H1 (cell line): ENCODE measurements at regions not wholly inside any gene's neighbourhood (a gene's known extent, or its start where the extent isn't known, plus 50 kb on each side); places are given as distances from the start of the nearest gene placed in this dataset.

Experiments
- CTCF ChIA-PET: fragments of 300-600 bp; sonication (Branson Sonifier 250); formaldehyde crosslinking; loops from one replicate; lab custom pipeline; 2021; ENCODE audit not compliant: partially characterized antibody; lab: Charles Lee
- POLR2A ChIA-PET: fragments of 300-600 bp; sonication (Branson Sonifier 250); formaldehyde crosslinking; loops from one replicate; lab custom pipeline; 2021; ENCODE audit warnings: inconsistent platforms; ENCODE audit not compliant: partially characterized antibody; lab: Charles Lee
- DNase-seq, 2 experiments: peaks; one replicate each; pipeline versions ENCODE4 v3.0.0 to v3.0.0-alpha.2; 2010 to 2022; ENCODE audit warnings: low spot score in 2 of 2, low read depth in 1 of 2, mixed read lengths in 1 of 2
- FAIRE-seq: peaks from 2 replicates; lab custom pipeline; 2011; peaks lifted over from hg19 to GRCh38; lab: Jason Lieb, UNC
- H2AFZ ChIP-seq: 2 replicates; pipeline ENCODE4 v1.8.1; 2012; ENCODE audit warnings: low read length, inconsistent platforms
- H2AK5ac ChIP-seq: 2 replicates; pipeline ENCODE4 v1.6.1; 2013; ENCODE audit warnings: low read depth, low read length
- H2BK120ac ChIP-seq: replicated peaks from 2 replicates; pipeline ENCODE3; 2013; ENCODE audit warnings: low read depth, low read length, inconsistent platforms
- H2BK12ac ChIP-seq: 2 replicates; pipeline ENCODE4 v1.6.1; 2013; ENCODE audit warnings: low read depth, low read length
- H2BK15ac ChIP-seq: 2 replicates; pipeline ENCODE4 v1.6.1; 2013; ENCODE audit warnings: low read length
- H2BK20ac ChIP-seq: 2 replicates; pipeline ENCODE4 v1.6.1; 2013; ENCODE audit warnings: low read length
- H2BK5ac ChIP-seq: 2 replicates; pipeline ENCODE4 v1.6.1; 2013; ENCODE audit warnings: low read depth, low read length
- H3K14ac ChIP-seq: 2 replicates; pipeline ENCODE4 v1.6.1; 2013; ENCODE audit warnings: inconsistent platforms; ENCODE audit not compliant: insufficient read length
- H3K18ac ChIP-seq: 2 replicates; pipeline ENCODE4 v1.6.1; 2013; ENCODE audit warnings: low read length; ENCODE audit errors: extremely low read depth
- H3K23ac ChIP-seq: 2 replicates; pipeline ENCODE4 v1.6.1; 2013; ENCODE audit warnings: inconsistent platforms; ENCODE audit not compliant: insufficient read length
- H3K23me2 ChIP-seq: 2 replicates; pipeline ENCODE4 v1.6.1; 2013; ENCODE audit warnings: low read depth, low read length
- H3K27ac ChIP-seq: 2 replicates; pipeline ENCODE4 v1.6.1; 2011; ENCODE audit warnings: low read depth, low read length, inconsistent platforms
- H3K27me3 ChIP-seq, 4 experiments: replicated peaks in 1 of 4; 1 replicate in 1 of 4; 2 replicates in 3 of 4; pipeline versions ENCODE4 v1.6.1 to v1.8.1; 2011 to 2013; ENCODE audit warnings: low read length in 3 of 4, mild to moderate bottlenecking in 3 of 4, inconsistent platforms in 2 of 4, mixed read lengths in 2 of 4, moderate library complexity in 1 of 4; ENCODE audit not compliant: control insufficient read depth in 3 of 4, insufficient read depth in 3 of 4; ENCODE audit errors: extremely low read depth in 1 of 4
- H3K36me3 ChIP-seq, 4 experiments: 2 replicates each; pipeline versions ENCODE4 v1.6.1 to v1.8.1; 2011 to 2013; ENCODE audit warnings: mild to moderate bottlenecking in 4 of 4, low read length in 3 of 4, moderate library complexity in 2 of 4, control low read depth in 1 of 4, inconsistent platforms in 1 of 4; ENCODE audit not compliant: insufficient read depth in 4 of 4, control insufficient read depth in 2 of 4
- H3K4ac ChIP-seq: replicated peaks from 2 replicates; pipeline ENCODE3; 2013; ENCODE audit warnings: low read length, low read depth, mixed read lengths, inconsistent platforms; ENCODE audit not compliant: insufficient read length
- H3K4me1 ChIP-seq, 4 experiments: replicated peaks in 1 of 4; 1 replicate in 1 of 4; 2 replicates in 3 of 4; pipeline versions ENCODE4 v1.6.1 to v1.8.1; 2011 to 2013; ENCODE audit warnings: low read length in 3 of 4, inconsistent platforms in 2 of 4, mixed read lengths in 1 of 4; ENCODE audit not compliant: insufficient read depth in 4 of 4, control insufficient read depth in 3 of 4
- H3K4me2 ChIP-seq, 2 experiments: 2 replicates each; pipeline versions ENCODE4 v1.6.1 to v1.8.1; 2011 to 2013; ENCODE audit warnings: low read depth in 2 of 2, low read length in 2 of 2, control low read depth in 1 of 2, inconsistent platforms in 1 of 2, mild to moderate bottlenecking in 1 of 2; ENCODE audit not compliant: insufficient read depth in 1 of 2
- H3K4me3 ChIP-seq, 4 experiments: fragments of 200-600, 300-600 bp in 1 of 4; sonication (generic), shearing (Covaris generic), sonication (Bioruptor Twin) in 1 of 4; 2 replicates each; pipeline versions ENCODE4 v1.5.1 to v1.8.1; 2011 to 2016; ENCODE audit warnings: low read length in 4 of 4, low read depth in 3 of 4, control low read depth in 2 of 4, inconsistent platforms in 2 of 4, mild to moderate bottlenecking in 2 of 4, mixed read lengths in 1 of 4, moderate library complexity in 1 of 4; ENCODE audit not compliant: insufficient read depth in 2 of 4; ENCODE audit errors: extremely low read depth in 1 of 4
- H3K56ac ChIP-seq: replicated peaks from 2 replicates; pipeline ENCODE3; 2013; ENCODE audit warnings: low read depth, mild to moderate bottlenecking, mixed read lengths, low read length, inconsistent platforms; ENCODE audit not compliant: insufficient read length
- H3K79me1 ChIP-seq: 2 replicates; pipeline ENCODE4 v1.6.1; 2013; ENCODE audit warnings: low read depth, low read length, control low read depth
- H3K79me2 ChIP-seq, 2 experiments: 2 replicates each; pipeline versions ENCODE4 v1.6.1 to v1.8.1; 2012 to 2013; ENCODE audit warnings: low read length in 2 of 2, mild to moderate bottlenecking in 2 of 2, inconsistent platforms in 1 of 2; ENCODE audit not compliant: insufficient read depth in 2 of 2, control insufficient read depth in 1 of 2
- H3K9ac ChIP-seq, 4 experiments: replicated peaks in 1 of 4; 1 replicate in 1 of 4; 2 replicates in 3 of 4; pipeline versions ENCODE4 v1.6.1 to v1.8.1; 2011 to 2013; ENCODE audit warnings: low read depth in 3 of 4, low read length in 3 of 4, control low read depth in 2 of 4, mild to moderate bottlenecking in 2 of 4, moderate library complexity in 2 of 4, inconsistent platforms in 1 of 4; ENCODE audit errors: extremely low read depth in 1 of 4
- H3K9me3 ChIP-seq, 2 experiments: 2 replicates each; pipeline versions ENCODE4 v1.6.1 to v1.8.1; 2012 to 2013; ENCODE audit warnings: mild to moderate bottlenecking in 2 of 2, moderate library complexity in 2 of 2, control low read depth in 1 of 2, inconsistent platforms in 1 of 2, low read depth in 1 of 2, low read length in 1 of 2, mixed read lengths in 1 of 2; ENCODE audit not compliant: insufficient read depth in 2 of 2
- H4K20me1 ChIP-seq, 2 experiments: replicated peaks in 1 of 2; 2 replicates each; pipeline versions ENCODE3 to v1.8.1; 2011 to 2013; ENCODE audit warnings: inconsistent platforms in 2 of 2, low read length in 2 of 2, mild to moderate bottlenecking in 1 of 2; ENCODE audit not compliant: insufficient read depth in 2 of 2, control insufficient read depth in 1 of 2
- H4K5ac ChIP-seq: 2 replicates; pipeline ENCODE4 v1.6.1; 2013; ENCODE audit warnings: low read length, low read depth, mixed read lengths, inconsistent platforms; ENCODE audit not compliant: insufficient read length
- H4K8ac ChIP-seq: 2 replicates; pipeline ENCODE4 v1.8.0; 2013; ENCODE audit warnings: mild to moderate bottlenecking, moderate library complexity, low read length, inconsistent platforms; ENCODE audit not compliant: insufficient read depth; ENCODE audit errors: extremely low read depth
- H4K91ac ChIP-seq: replicated peaks from 2 replicates; pipeline ENCODE3; 2013; ENCODE audit warnings: low read length, mixed read lengths, inconsistent platforms; ENCODE audit not compliant: insufficient read length
- CTBP2 ChIP-seq: IDR thresholded peaks from 2 replicates; pipeline ENCODE4 v1.7.0; 2011; ENCODE audit warnings: borderline replicate concordance, mild to moderate bottlenecking, moderate library complexity, mixed read lengths, low read length; ENCODE audit not compliant: insufficient read depth, insufficient read length
- RXRA ChIP-seq: IDR thresholded peaks from 2 replicates; pipeline ENCODE4 v1.6.1; 2011; ENCODE audit warnings: low read depth, mild to moderate bottlenecking, low read length, moderate library complexity; ENCODE audit not compliant: insufficient read depth
- SRF ChIP-seq: IDR thresholded peaks from 2 replicates; pipeline ENCODE4 v1.6.1; 2011; ENCODE audit warnings: mild to moderate bottlenecking, low read depth, low read length, moderate library complexity
- WGBS, 2 experiments: shearing (Covaris generic) in 1 of 2; methylation state at CpG; one replicate each; pipeline versions ENCODE4 v1.1.6 to v1.1.7; 2013 to 2015; ENCODE audit warnings: low lambda C conversion rate in 2 of 2, mixed read lengths in 2 of 2, inconsistent platforms in 1 of 2, low coverage in 1 of 2, missing lambda C conversion rate in 1 of 2; ENCODE audit not compliant: insufficient replicate concordance in 2 of 2, insufficient coverage in 1 of 2, insufficient read length in 1 of 2; ENCODE audit errors: extremely low coverage in 1 of 2, missing lambda C conversion rate in 1 of 2; 5-methylcytosine and 5-hydroxymethylcytosine counted together

GRCh38 chr12:20260851-20261250 lies 107.5 kb upstream of the PDE3A start:
- Histone ChIP-seq H4K8ac (no peak overlapping the region), H3K79me1 (no peaks in the 10 kb centered on the region), H3K4me1 (peaks cover 3 to 9% (median 5%) of the 10 kb centered on the region in 4 experiments; a peak in 4 of 7 replicates), H3K4me2 (no peak overlapping the region), H3K9me3 (no peaks in the 10 kb centered on the region), H2BK5ac (no peak overlapping the region), H3K27ac (no peak overlapping the region), H3K36me3 (no peaks in the 10 kb centered on the region), H3K23ac (no peak overlapping the region), H4K91ac (no peak overlapping the region), H3K14ac (no peak overlapping the region), H4K20me1 (no peaks in the 10 kb centered on the region), H3K79me2 (no peaks in the 10 kb centered on the region), H3K23me2 (no peaks in the 10 kb centered on the region; the same call in none of the 2 replicates), H2BK20ac (no peak overlapping the region), H3K27me3 (no peaks in the 10 kb centered on the region; a peak in 1 of 7 replicates), H2AK5ac (no peak overlapping the region), H3K18ac (no peak overlapping the region), H3K56ac (no peak overlapping the region), H3K9ac (no peak overlapping the region), H2BK12ac (no peak overlapping the region), H2BK120ac (no peak overlapping the region), H2BK15ac (no peak overlapping the region), H3K4ac (no peak overlapping the region), H2AFZ (no peak overlapping the region), H3K4me3 (no peak overlapping the region), H4K5ac (no peak overlapping the region)
- WGBS, 2 experiments: 89% methylated on average over 4 of the region's 4 CpGs; no CpG with 5 or more reads in 1 of the 2 experiments
- DNase-seq (no peak), FAIRE-seq (no peak)
- ChIA-PET POLR2A (no interaction called here), CTCF (no interaction called here)
- TF ChIP-seq SRF (no peak), CTBP2 (no peak), RXRA (no peak)
